GM23338 (cell line): ENCODE measurements at regions not wholly inside any gene's neighbourhood (a gene's known extent, or its start where the extent isn't known, plus 50 kb on each side); places are given as distances from the start of the nearest gene placed in this dataset.
"Not testable (repeated sequence)": the region's sequence is repeated elsewhere in the genome, so short reads cannot be mapped to it uniquely, and the experiment has no call there.

Source experiments
- CTCF ChIP-seq, 2 experiments: fragments of 200-600 bp in 1 of 2; sonication (generic) in 1 of 2; conservative IDR thresholded peaks; 2 replicates each; pipeline versions ENCODE4 v1.5.1 to v1.6.1; 2016 to 2017; ENCODE audit warnings: antibody characterized with exemption in 2 of 2, low read depth in 2 of 2, mild to moderate bottlenecking in 2 of 2, moderate library complexity in 1 of 2
- EZH2 ChIP-seq: fragments of 200-600 bp; sonication (generic); IDR thresholded peaks from one replicate; pipeline ENCODE4 v1.8.0; 2017; ENCODE audit warnings: antibody characterized with exemption, mild to moderate bottlenecking, low read depth; ENCODE audit not compliant: unreplicated experiment
- EZH2phosphoT487 ChIP-seq: fragments of 200-600 bp; sonication (generic); IDR thresholded peaks from one replicate; pipeline ENCODE4 v1.8.1; 2018; ENCODE audit warnings: antibody characterized with exemption; ENCODE audit not compliant: unreplicated experiment
- POLR2AphosphoS5 ChIP-seq: IDR thresholded peaks from 2 replicates; pipeline ENCODE4 v1.6.1; 2016; ENCODE audit warnings: antibody characterized with exemption, low read depth
- REST ChIP-seq: IDR thresholded peaks from one replicate; pipeline ENCODE4 v1.6.1; 2018; ENCODE audit warnings: antibody characterized with exemption; ENCODE audit not compliant: unreplicated experiment

- not testable (repeated sequence) for TF ChIP-seq POLR2AphosphoS5; CTCF (conservative IDR thresholded peaks at IDR 0.05; ENCODE audit: low read depth in 2 of 2); REST; EZH2; EZH2phosphoT487
These were observed 180.9 kb downstream of the RPS4Y2 start for GRCh38 chrY:20936709-20937251.
